Liver (tissue), 7 donors: ENCODE measurements at regions not wholly inside any gene's neighbourhood (a gene's known extent, or its start where the extent isn't known, plus 50 kb on each side); places are given as distances from the start of the nearest gene placed in this dataset.

Experiments used
- DNase-seq: peaks from one replicate; pipeline ENCODE4 v3.0.0-alpha.2; 2017; ENCODE audit warnings: low spot score
- H3K27ac ChIP-seq, 2 donors: one replicate each; pipeline ENCODE4 v1.7.0; 2013; ENCODE audit warnings: inconsistent platforms in 2 of 2, low read length in 2 of 2, control low read depth in 1 of 2, low read depth in 1 of 2, mild to moderate bottlenecking in 1 of 2
- H3K27me3 ChIP-seq, 4 donors: one replicate each; pipeline versions ENCODE4 v1.6.1 to v1.7.0; 2013; ENCODE audit warnings: low read length in 3 of 4, inconsistent platforms in 1 of 4, mild to moderate bottlenecking in 1 of 4, moderate library complexity in 1 of 4; ENCODE audit not compliant: control insufficient read depth in 4 of 4, insufficient read depth in 4 of 4
- H3K36me3 ChIP-seq, 4 donors: one replicate each; pipeline versions ENCODE4 v1.6.1 to v1.7.0; 2013; ENCODE audit warnings: low read length in 3 of 4, mild to moderate bottlenecking in 3 of 4, low read depth in 1 of 4, moderate library complexity in 1 of 4; ENCODE audit not compliant: control insufficient read depth in 4 of 4, insufficient read depth in 3 of 4
- H3K4me1 ChIP-seq, 4 donors: one replicate each; pipeline versions ENCODE4 v1.6.1 to v1.7.0; 2013; ENCODE audit warnings: low read length in 3 of 4, mild to moderate bottlenecking in 3 of 4, moderate library complexity in 1 of 4; ENCODE audit not compliant: control insufficient read depth in 4 of 4, insufficient read depth in 4 of 4
- H3K4me3 ChIP-seq, 3 donors: one replicate each; pipeline versions ENCODE4 v1.6.1 to v1.7.0; 2013; ENCODE audit warnings: low read length in 3 of 3, control low read depth in 1 of 3, low read depth in 1 of 3, mild to moderate bottlenecking in 1 of 3
- H3K9ac ChIP-seq, 2 donors: one replicate each; pipeline ENCODE4 v1.7.0; 2013; ENCODE audit warnings: low read length in 2 of 2, mild to moderate bottlenecking in 2 of 2, moderate library complexity in 2 of 2, control low read depth in 1 of 2, low read depth in 1 of 2
- H3K9me3 ChIP-seq, 4 donors: one replicate each; pipeline versions ENCODE4 v1.6.1 to v1.7.0; 2013; ENCODE audit warnings: low read length in 3 of 4; ENCODE audit not compliant: control insufficient read depth in 4 of 4
- EGR1 ChIP-seq, 2 donors: IDR thresholded peaks; 2 replicates each; pipeline ENCODE4 v1.6.1; 2016 to 2018; ENCODE audit warnings: antibody characterized with exemption in 2 of 2, low read depth in 2 of 2
- FOXA1 ChIP-seq: IDR thresholded peaks from 2 replicates; pipeline ENCODE4 v1.6.1; 2016; ENCODE audit warnings: antibody characterized with exemption
- FOXA2 ChIP-seq: IDR thresholded peaks from 2 replicates; pipeline ENCODE4 v1.6.1; 2016; ENCODE audit warnings: antibody characterized with exemption
- GABPA ChIP-seq, 2 donors: IDR thresholded peaks in 1 of 2; conservative IDR thresholded peaks in 1 of 2; 2 replicates each; pipeline ENCODE4 v1.6.1; 2016; ENCODE audit warnings: antibody characterized with exemption in 2 of 2, mild to moderate bottlenecking in 1 of 2, moderate library complexity in 1 of 2
- HNF4A ChIP-seq, 2 donors: conservative IDR thresholded peaks; 2 replicates each; pipeline ENCODE4 v1.6.1; 2016; ENCODE audit warnings: antibody characterized with exemption in 2 of 2, mild to moderate bottlenecking in 2 of 2
- HNF4G ChIP-seq: IDR thresholded peaks from 2 replicates; pipeline ENCODE4 v1.6.1; 2016; ENCODE audit warnings: antibody characterized with exemption
- JUND ChIP-seq, 2 donors: IDR thresholded peaks; 2 replicates each; pipeline ENCODE4 v1.6.1; 2016; ENCODE audit warnings: antibody characterized with exemption in 2 of 2
- MAX ChIP-seq: IDR thresholded peaks from 2 replicates; pipeline ENCODE4 v1.6.1; 2016; ENCODE audit warnings: antibody characterized with exemption
- NR2F2 ChIP-seq: IDR thresholded peaks from 2 replicates; pipeline ENCODE4 v1.6.1; 2016; ENCODE audit warnings: antibody characterized with exemption
- RAD21 ChIP-seq, 2 donors: IDR thresholded peaks; 2 replicates each; pipeline ENCODE4 v1.6.1; 2016; ENCODE audit warnings: antibody characterized with exemption in 2 of 2, mild to moderate bottlenecking in 2 of 2
- REST ChIP-seq: IDR thresholded peaks from 2 replicates; pipeline ENCODE4 v1.6.1; 2016; ENCODE audit warnings: antibody characterized with exemption, mild to moderate bottlenecking
- RXRA ChIP-seq, 2 donors: IDR thresholded peaks; 2 replicates each; pipeline ENCODE4 v1.6.1; 2017 to 2018; ENCODE audit warnings: antibody characterized with exemption in 2 of 2, mild to moderate bottlenecking in 1 of 2
- SP1 ChIP-seq: IDR thresholded peaks from 2 replicates; pipeline ENCODE4 v1.6.1; 2018; ENCODE audit warnings: antibody characterized with exemption, mild to moderate bottlenecking
- TAF1 ChIP-seq: conservative IDR thresholded peaks from 2 replicates; pipeline ENCODE4 v1.6.1; 2016; ENCODE audit warnings: antibody characterized with exemption, mild to moderate bottlenecking
- YY1 ChIP-seq: IDR thresholded peaks from 2 replicates; pipeline ENCODE4 v1.6.1; 2016; ENCODE audit warnings: antibody characterized with exemption, mild to moderate bottlenecking
- ZBTB33 ChIP-seq: IDR thresholded peaks from 2 replicates; pipeline ENCODE4 v1.6.1; 2016; ENCODE audit warnings: antibody characterized with exemption
- WGBS: extraction: QIAGEN DNeasy Blood & Tissue Kit; methylation state at CpG from one replicate; pipeline ENCODE4 v1.1.7; 2013; 5-methylcytosine and 5-hydroxymethylcytosine counted together
- donor health status: healthy.
- donor health status: healthy.
- donor health status: healthy.
- donor health status: healthy.

- no peak for TF ChIP-seq HNF4G
- TF ChIP-seq FOXA2: no peak
- no peak for TF ChIP-seq SP1
Measured at GRCh38 chr6:156550949-156551348, 226.2 kb upstream of the ARID1B start (continued).

- Histone ChIP-seq H3K27ac (no peak overlapping the region), H3K9ac (no peak overlapping the region), H3K4me3 (no peak overlapping the region), H3K9me3 (no peaks in the 10 kb centered on the region), H3K27me3 (no peaks in the 10 kb centered on the region), H3K36me3 (no peaks in the 10 kb centered on the region), H3K4me1 (no peaks in the 10 kb centered on the region)
- 78% methylated on average over 3 of the region's 3 CpGs for WGBS
- no peak for TF ChIP-seq FOXA1
- TF ChIP-seq REST: no peak
- TF ChIP-seq ZBTB33: no peak
- TF ChIP-seq RAD21 (IDR thresholded peaks at IDR 0.05): no peak
- TF ChIP-seq SP1: no peak
- no peak for TF ChIP-seq FOXA2
- no peak for TF ChIP-seq MAX
- TF ChIP-seq JUND (IDR thresholded peaks at IDR 0.05): no peak
- no peak for TF ChIP-seq YY1
- TF ChIP-seq HNF4G: no peak
- no peak for TF ChIP-seq EGR1 (IDR thresholded peaks at IDR 0.05; ENCODE audit: low read depth in 2 of 2)
- no peak for TF ChIP-seq TAF1
- TF ChIP-seq HNF4A (conservative IDR thresholded peaks at IDR 0.05): no peak
- DNase-seq: no peak
Measured at GRCh38 chr6:156545931-156546330, 231.2 kb upstream of the ARID1B start.

GRCh38 chr6:156545021-156545420 is 232.2 kb upstream of the ARID1B start:
- WGBS: 49% methylated on average over 3 of the region's 3 CpGs
- Histone ChIP-seq H3K4me3 (no peak overlapping the region), H3K4me1 (no peaks in the 10 kb centered on the region), H3K27ac (no peak overlapping the region), H3K27me3 (no peaks in the 10 kb centered on the region), H3K9ac (no peak overlapping the region), H3K36me3 (no peaks in the 10 kb centered on the region), H3K9me3 (no peaks in the 10 kb centered on the region)
- DNase-seq: no peak
- no peak for TF ChIP-seq REST
- TF ChIP-seq NR2F2: no peak
- no peak for TF ChIP-seq GABPA (IDR thresholded peaks at IDR 0.05 in 1 of 2, conservative IDR thresholded peaks at IDR 0.05 in 1 of 2)
- TF ChIP-seq FOXA2: no peak
- TF ChIP-seq SP1: no peak
- TF ChIP-seq EGR1 (IDR thresholded peaks at IDR 0.05; ENCODE audit: low read depth in 2 of 2): no peak
- no peak for TF ChIP-seq RAD21 (IDR thresholded peaks at IDR 0.05)
- no peak for TF ChIP-seq MAX
- TF ChIP-seq RXRA (IDR thresholded peaks at IDR 0.05): no peak
- no peak for TF ChIP-seq FOXA1
- no peak for TF ChIP-seq HNF4A (conservative IDR thresholded peaks at IDR 0.05)
- no peak for TF ChIP-seq HNF4G
